ENCODE measurements at regions not wholly inside any gene's neighbourhood (a gene's known extent, or its start where the extent isn't known, plus 50 kb on each side); places are given as distances from the start of the nearest gene placed in this dataset.
"Not testable (repeated sequence)": the region's sequence is repeated elsewhere in the genome, so short reads cannot be mapped to it uniquely, and the experiment has no call there.

DNA sequence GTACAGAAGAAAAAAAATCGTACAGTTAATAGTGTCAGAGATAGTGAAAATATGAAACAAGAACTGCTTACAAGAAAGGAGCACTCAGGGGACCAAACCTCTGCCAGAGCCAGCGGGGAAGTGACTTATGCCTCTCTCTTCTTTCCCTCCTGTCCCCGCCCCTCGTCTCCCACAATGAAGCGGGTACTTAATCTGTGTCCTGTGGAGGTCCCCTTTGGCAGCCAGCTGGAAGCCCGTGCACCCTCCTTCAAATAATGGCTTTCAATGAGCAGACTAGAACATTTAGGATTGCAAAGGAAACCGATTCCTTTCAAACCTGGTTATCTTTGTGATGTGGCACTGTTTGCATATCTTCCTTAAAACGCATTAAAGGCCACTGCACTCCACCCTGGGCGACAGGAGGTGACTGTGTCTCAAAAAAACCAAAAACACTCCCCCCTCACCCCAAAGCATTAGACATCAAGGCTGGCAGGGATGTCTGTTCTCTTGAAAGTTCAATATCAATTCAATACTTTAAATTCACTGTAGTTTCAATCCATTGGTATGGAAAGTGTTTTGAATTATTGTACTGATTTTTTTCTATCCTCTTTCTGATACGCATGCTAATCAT lies 51.7 kb downstream of the PPIAL4C start:
- not testable (repeated sequence) for DNase-seq (ENCODE audit: low read depth in 3 of 3)

GRCh38 chr1:149636286-149637122 lies 52.9 kb downstream of the PPIAL4C start:
- peak; percentile 73 to 80 (median 77) for DNase-seq (ENCODE audit: low read depth in 3 of 3)

DNA sequence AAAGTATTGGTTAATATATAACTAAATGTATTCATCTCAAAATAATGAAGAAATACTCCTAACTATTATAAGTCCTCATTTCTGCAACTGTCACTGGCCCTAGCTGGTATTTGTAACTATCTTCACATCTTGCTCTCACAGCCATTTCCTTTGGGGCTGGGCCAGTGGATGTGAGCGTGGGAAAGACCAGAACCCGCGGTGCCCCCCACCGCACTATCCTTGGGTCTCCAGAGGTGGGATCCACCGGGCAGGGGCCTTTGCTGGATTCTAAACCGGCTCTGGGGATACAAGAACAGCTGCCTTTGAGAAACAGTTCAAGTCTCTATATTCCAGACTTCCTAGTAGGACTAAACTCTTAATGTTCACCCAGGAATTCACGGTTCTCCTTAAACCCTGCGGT lies 54.8 kb downstream of the PPIAL4C start:
- DNase-seq (ENCODE audit: low read depth in 3 of 3) = not testable (repeated sequence)

- not testable (repeated sequence) for DNase-seq (ENCODE audit: low read depth in 3 of 3)
Observed at GRCh38 chr1:149638901-149639658, 55.4 kb downstream of the PPIAL4C start.

DNA sequence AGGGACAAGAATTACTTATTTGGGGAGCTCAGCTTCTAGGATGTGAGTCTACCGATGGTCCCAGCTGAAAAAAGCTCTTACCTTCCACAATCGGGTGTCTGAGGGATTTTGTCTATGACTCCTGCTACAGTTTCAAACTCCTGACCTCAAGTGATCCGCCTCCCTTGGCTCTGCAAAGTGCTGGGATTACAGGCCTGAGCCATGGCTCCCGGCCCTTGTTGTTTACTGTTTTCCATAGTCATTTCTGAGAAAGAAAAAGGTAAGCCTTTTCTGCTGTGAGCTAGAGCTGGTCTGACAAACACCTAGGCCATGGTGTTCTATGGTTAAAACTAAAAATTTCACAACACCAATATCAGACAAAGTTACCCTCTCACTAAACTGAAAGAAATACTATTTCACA lies 57.5 kb downstream of the PPIAL4C start:
- not testable (repeated sequence) for DNase-seq (ENCODE audit: low read depth in 3 of 3)

DNA sequence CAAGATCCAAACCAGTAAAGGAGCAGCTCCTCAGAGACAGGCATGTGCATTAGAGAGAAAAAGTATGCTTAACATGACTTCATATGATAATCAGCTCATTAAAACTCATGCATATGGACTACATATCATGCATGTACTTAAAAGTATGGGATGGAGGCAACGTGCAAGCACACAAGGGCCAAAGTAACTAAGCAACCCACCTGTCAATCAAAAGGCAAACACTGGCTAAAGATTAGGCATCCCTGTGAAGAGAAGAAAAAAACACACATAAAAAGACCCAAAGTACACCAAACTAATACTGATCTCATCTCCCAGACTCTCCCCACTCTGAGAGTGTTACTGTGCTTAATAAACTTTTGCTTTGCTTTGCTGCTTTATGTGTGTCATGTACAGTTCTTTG lies 61.2 kb downstream of the PPIAL4C start:
- DNase-seq (ENCODE audit: low read depth in 3 of 3) = not testable (repeated sequence)

DNA sequence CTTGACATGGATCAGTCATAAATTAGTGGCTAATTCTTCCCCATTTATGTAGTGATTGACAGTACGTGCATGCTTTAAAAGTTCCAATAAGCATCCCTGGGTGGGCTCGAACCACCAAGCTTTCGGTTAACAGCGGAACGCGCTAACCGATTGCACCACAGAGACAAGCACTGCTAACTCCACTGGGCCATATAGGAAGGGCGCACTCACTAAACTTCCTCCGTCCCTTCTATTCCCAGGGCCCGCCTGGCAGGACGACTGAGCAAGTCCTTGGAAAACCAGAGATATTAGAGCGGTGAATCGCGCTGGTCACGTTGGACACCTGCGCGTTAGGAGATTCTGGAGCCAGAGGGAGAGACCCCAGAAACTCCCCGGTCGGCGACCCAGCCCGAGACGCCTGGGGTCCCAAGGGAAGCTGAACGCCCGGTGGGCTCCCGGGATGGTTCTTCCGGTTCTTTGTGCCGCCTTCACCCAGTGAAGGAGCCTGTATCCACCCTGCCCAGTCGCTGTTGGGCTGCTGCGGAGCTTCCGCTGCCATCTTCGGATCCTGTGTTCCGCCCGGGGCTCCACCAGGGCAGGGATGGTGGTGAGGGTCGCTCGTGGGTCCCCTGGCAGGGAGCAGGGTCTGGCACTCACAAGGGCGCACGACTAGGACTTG lies 62.8 kb downstream of the PPIAL4C start:
- DNase-seq (ENCODE audit: low read depth in 3 of 3) = not testable (repeated sequence)

- DNase-seq (ENCODE audit: low read depth in 3 of 3) = not testable (repeated sequence)
Observed at GRCh38 chr1:149647018-149647373, 63.3 kb downstream of the PPIAL4C start.

DNA sequence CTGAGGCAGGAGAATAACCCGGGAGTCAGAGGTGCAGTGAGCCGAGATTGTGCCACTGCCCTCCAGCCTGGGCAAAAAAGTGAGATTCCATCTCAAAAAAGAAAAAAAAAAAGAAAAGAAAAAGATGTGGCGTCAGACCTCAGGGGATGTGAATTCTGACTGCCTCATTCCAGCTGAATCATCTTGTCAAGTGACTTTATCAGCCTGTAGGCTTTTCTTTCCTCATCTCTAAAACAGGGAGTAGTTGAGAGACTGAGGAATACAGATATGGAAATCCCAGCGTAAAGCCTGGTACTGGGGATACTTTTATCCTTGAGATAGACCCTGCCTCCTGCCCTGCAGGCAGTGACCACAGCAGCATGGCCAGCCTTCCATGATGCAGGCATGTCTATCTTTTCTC lies 74.1 kb downstream of the PPIAL4C start:
- not testable (repeated sequence) for DNase-seq (ENCODE audit: low read depth in 3 of 3)

DNA sequence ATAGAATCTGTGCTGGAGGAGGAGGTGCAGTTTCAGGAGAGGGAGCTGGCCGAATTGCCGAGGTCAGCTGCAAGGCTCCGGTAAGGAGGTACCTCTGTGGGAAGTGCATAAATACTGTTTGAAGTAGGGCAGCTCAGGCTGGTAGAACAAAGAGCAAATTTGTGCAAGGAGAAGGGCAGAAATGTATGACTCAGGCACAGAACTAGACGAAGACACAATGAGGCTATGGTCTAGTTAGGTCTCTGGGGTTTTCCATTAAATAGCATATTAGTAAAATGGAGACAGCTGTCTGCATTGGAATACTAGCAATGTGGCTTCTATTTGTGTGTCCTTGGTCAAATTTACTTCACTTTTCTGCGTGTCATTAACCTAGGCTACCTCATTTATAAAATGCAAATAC lies 74.5 kb downstream of the PPIAL4C start:
- DNase-seq (ENCODE audit: low read depth in 3 of 3) = not testable (repeated sequence)

DNA sequence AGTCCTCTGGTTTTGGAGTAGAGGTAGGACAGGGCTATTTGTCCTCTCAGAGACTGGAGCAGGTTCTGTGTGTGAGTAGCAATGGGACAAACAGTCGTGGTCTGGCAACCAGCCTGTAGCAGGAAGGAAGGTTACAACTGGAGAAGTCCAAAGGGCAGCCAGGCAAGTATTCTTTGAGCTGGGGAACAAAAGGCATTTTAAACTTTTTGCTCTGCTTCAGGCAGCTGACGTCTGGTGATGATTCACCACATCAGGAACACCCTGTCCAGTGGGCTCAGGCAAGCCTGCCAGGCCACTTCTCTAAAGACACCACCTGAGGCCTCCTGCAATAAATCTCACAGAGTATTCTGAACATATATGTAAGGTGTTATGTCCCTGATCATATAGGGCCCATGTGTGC lies 81.0 kb downstream of the PPIAL4C start:
- DNase-seq (ENCODE audit: low read depth in 3 of 3) = not testable (repeated sequence)

DNA sequence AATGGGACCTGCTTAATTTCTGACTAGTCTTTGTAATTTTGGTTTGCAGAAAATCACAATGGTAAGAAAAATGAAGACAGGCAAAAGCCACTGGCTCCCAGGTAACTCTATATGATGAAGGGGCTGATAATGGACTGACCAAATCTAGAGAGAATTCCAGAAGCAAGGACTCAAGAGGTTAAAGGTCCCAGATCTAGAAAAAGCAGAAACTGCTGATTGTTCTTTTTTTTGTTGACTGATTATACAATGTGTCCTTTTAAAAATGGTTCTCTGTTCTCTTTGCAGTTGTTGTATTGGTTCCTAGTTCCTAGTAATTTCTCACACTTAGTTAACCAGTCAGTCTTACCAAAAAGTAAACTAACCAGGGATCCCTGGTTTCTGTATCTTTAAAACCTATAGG lies 81.4 kb downstream of the PPIAL4C start:
- DNase-seq (ENCODE audit: low read depth in 3 of 3) = not testable (repeated sequence)

DNA sequence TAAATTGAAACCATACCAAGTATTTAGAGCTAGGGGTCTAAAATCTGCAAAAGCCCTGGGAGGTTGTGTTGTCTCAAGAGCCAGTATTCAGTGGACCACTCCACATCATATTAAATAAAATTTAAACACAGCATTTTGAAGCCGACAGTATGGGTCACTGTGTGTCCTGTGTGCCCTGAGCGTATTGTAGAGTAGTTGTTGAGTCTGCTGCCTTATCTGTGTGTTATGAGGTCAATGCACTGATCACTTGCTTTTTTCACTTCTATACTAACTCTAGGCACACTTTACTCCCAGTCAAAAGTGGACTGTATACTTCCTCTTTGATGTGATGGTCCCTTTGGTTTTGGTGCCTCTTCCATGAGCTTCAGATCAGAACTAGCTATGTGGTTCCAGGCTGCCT lies 81.9 kb downstream of the PPIAL4C start:
- not testable (repeated sequence) for DNase-seq (ENCODE audit: low read depth in 3 of 3)

- DNase-seq (ENCODE audit: low read depth in 3 of 3) = not testable (repeated sequence)
Observed at GRCh38 chr1:149673231-149673909, 89.7 kb downstream of the PPIAL4C start.

DNA sequence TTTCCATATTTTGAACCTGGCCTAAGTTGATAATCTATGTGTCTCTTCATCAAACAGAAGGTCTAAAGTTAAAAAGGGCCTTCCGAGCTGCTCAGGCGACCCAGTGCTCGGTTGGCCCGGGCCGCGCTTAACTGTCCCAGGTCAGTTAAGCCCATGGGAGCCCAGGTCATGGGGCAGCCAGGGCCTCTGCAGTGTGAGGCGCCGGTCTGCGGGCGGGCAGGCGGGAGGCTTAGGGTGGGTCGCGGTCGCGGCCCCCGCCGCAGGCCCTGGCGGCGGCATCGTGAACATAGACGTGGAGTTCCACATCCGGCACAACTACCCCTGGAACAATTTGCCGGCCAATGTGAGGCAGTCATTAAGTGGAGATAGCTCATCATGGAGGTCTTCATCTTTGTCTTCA lies 91.3 kb downstream of the PPIAL4C start:
- DNase-seq (ENCODE audit: low read depth in 3 of 3) = not testable (repeated sequence)

- not testable (repeated sequence) for DNase-seq (ENCODE audit: low read depth in 3 of 3)
Observed at GRCh38 chr1:149677359-149677758, 93.7 kb downstream of the PPIAL4C start.

DNA sequence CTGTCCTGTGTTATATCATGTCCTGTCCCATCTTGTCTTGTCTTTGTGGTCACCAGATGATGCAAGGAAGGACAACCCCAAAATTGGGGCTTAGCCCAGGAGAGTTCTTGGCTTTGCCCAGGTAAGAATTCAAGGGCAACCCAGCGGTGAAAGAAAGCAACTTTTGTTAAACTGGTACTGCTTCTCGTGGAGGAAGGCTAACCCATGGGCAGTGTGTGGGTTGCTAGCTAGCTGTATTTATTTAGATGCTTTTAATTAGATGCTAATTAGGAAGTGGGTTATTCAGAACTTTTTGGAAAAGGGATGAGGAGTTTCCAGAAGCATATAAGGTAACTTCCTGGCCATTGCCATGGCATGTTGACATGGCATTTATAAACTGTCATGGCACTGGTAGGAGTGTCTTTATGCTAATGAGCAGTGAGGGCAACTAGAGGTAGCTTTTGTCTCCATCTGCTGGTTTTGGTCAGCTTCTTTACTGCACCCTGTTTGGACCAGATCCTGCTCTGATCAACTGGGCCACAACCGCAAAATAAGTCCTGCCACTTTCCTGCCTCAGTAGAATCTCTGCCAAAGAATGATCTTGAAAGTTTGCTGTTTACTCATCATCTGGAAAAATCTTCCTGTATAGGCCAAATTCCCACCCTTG lies 95.8 kb upstream of the FCGR1A start:
- not testable (repeated sequence) for DNase-seq (ENCODE audit: low read depth in 3 of 3)

DNA sequence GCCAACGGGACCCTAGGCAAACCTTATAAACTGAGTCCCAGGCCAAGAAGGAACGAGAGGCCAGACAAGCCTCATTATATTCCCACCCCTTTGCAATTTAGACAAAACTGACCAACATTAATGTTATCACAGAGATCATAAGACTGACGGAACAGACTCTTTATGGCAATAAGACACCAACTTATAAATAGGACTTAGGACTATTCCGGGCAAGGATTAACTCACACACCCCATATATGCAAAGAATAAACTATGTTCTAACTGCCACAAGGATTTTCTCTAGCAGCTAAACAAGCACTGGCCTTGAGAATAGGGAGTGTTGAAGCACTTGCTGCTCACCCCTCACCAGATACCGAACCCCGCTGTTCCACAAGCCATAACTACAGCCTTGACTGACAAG lies 91.1 kb upstream of the FCGR1A start:
- DNase-seq (ENCODE audit: low read depth in 3 of 3) = not testable (repeated sequence)

GRCh38 chr1:149692804-149693539 lies 89.5 kb upstream of the FCGR1A start:
- not testable (repeated sequence) for DNase-seq (ENCODE audit: low read depth in 3 of 3)

DNA sequence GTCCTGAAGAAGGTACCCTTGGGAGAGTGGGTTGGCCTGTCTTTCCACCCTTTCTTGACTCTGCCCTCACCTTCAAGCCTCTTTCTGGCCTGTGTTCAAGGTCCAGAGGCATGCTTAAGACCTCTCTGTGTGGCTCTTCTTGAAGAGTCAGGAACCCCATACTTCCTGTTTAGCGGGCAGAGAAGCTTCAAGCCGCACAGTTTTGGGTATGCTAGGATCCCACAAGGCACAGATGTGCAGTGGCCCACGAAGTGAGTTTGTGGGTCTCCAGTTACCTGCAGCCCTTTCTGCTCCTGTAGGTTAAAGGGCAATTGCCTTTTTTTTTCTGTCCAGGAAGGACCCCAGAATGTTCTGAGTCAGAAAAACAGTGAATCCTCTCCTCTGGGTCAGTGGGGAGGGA lies 87.4 kb upstream of the FCGR1A start:
- not testable (repeated sequence) for DNase-seq (ENCODE audit: low read depth in 3 of 3)
